Left lung (tissue), 4 donors: ENCODE measurements at regions not wholly inside any gene's neighbourhood (a gene's known extent, or its start where the extent isn't known, plus 50 kb on each side); places are given as distances from the start of the nearest gene placed in this dataset.

Source experiments
- ATAC-seq: fragments of 200-7000 bp; cut with Tn5 transposase; one replicate; pipeline ENCODE4 v1.9.1; 2020; ENCODE audit warnings: moderate library complexity
- DNase-seq, 4 donors: peaks; one replicate each; pipeline ENCODE4 v3.0.0-alpha.2; 2013 to 2020
- H3K27ac ChIP-seq, 2 donors: fragments of 200-600 bp; sonication (generic) in 1 of 2; one replicate each; pipeline versions ENCODE4 v1.5.0 to v1.8.0; 2020 to 2021
- H3K27me3 ChIP-seq, 2 donors: fragments of 200-600 bp; sonication (generic) in 1 of 2; one replicate each; pipeline versions ENCODE4 v1.5.0 to v1.8.0; 2020 to 2021
- H3K36me3 ChIP-seq, 2 donors: fragments of 200-600 bp; sonication (generic) in 1 of 2; one replicate each; pipeline versions ENCODE4 v1.5.0 to v1.8.0; 2020 to 2021
- H3K4me1 ChIP-seq, 2 donors: fragments of 200-600 bp; one replicate each; pipeline ENCODE4 v1.8.0; 2021
- H3K4me3 ChIP-seq, 2 donors: fragments of 200-600 bp; sonication (generic) in 1 of 2; one replicate each; pipeline versions ENCODE4 v1.5.0 to v1.8.0; 2020 to 2021; ENCODE audit warnings: mild to moderate bottlenecking in 1 of 2
- H3K9me3 ChIP-seq, 2 donors: fragments of 200-600 bp; sonication (generic) in 1 of 2; one replicate each; pipeline versions ENCODE4 v1.5.0 to v1.8.0; 2020 to 2021
- CTCF ChIP-seq, 2 donors: fragments of 200-600 bp; sonication (generic) in 1 of 2; IDR thresholded peaks; one replicate each; pipeline versions ENCODE4 v1.5.0 to v1.8.0; 2021; ENCODE audit warnings: antibody characterized with exemption in 2 of 2
- intact Hi-C, 2 donors: fragments of 100-400 bp; cut with DNase I; formaldehyde crosslinking; loops; one replicate each; pipeline versions ENCODE4 v1.11.2 to v1.14.2; 2022
- donor health status: DM: no; HTN: yes; CAD: no.
- donor health status: DM: no; HTN: no; CAD: no.

GRCh38 chr21:17725339-17725738, 93.8 kb downstream of the C21orf91 start:
- peak in 1 of 4 donors; percentile 22 for DNase-seq
- no peak for TF ChIP-seq CTCF (IDR thresholded peaks at IDR 0.05)
- Histone ChIP-seq H3K27ac (no peak overlapping the region), H3K4me3 (no peak overlapping the region), H3K36me3 (no peaks in the 10 kb centered on the region), H3K4me1 (peaks cover 0 to under 1% of the 10 kb centered on the region in 2 donors), H3K9me3 (no peaks in the 10 kb centered on the region), H3K27me3 (no peaks in the 10 kb centered on the region)
- peak; percentile 98 for ATAC-seq
- intact Hi-C loops, result no loop called here

- TF ChIP-seq CTCF (IDR thresholded peaks at IDR 0.05), result no peak
Measured at GRCh38 chr21:17712887-17713286, 100.2 kb upstream of the BTG3 start.

GRCh38 chr21:17711896-17712295, 99.2 kb upstream of the BTG3 start:
- no peak overlapping the region for H3K27ac ChIP-seq
- H3K4me3 ChIP-seq, result no peak overlapping the region
- H3K36me3 ChIP-seq, result no peaks in the 10 kb centered on the region
- ATAC-seq, result no peak
- peaks cover 0 to 1% of the 10 kb centered on the region in 2 donors for H3K9me3 ChIP-seq
- no peaks in the 10 kb centered on the region for H3K27me3 ChIP-seq
- intact Hi-C loops, result no loop called here
- H3K4me1 ChIP-seq, result no peaks in the 10 kb centered on the region
- no peak for DNase-seq
- no peak for TF ChIP-seq CTCF (IDR thresholded peaks at IDR 0.05)

More at GRCh38 chr21:17712887-17713286, 100.2 kb upstream of the BTG3 start:
- H3K4me3 ChIP-seq, result no peak overlapping the region
- no peaks in the 10 kb centered on the region for H3K27me3 ChIP-seq
- intact Hi-C loops, result no loop called here
- peaks cover 0 to 1% of the 10 kb centered on the region in 2 donors for H3K9me3 ChIP-seq
- no peak overlapping the region for H3K27ac ChIP-seq
- no peaks in the 10 kb centered on the region for H3K36me3 ChIP-seq
- H3K4me1 ChIP-seq, result no peaks in the 10 kb centered on the region
- ATAC-seq (no peak), DNase-seq (no peak)

GRCh38 chr21:17709266-17709611, 96.5 kb upstream of the BTG3 start:
- peaks cover 0 to 1% of the 10 kb centered on the region in 2 donors for H3K9me3 ChIP-seq
- no peak for TF ChIP-seq CTCF (IDR thresholded peaks at IDR 0.05)
- no peak overlapping the region for H3K4me3 ChIP-seq
- no peaks in the 10 kb centered on the region for H3K36me3 ChIP-seq
- no peaks in the 10 kb centered on the region for H3K4me1 ChIP-seq
- ATAC-seq (no peak), DNase-seq (no peak)
- H3K27ac ChIP-seq, result no peak overlapping the region
- no peaks in the 10 kb centered on the region for H3K27me3 ChIP-seq
- intact Hi-C loops, result no loop called here

- no peaks in the 10 kb centered on the region for H3K36me3 ChIP-seq
- no peak for DNase-seq
- intact Hi-C loops, result no loop called here
- no peak overlapping the region for H3K27ac ChIP-seq
- no peak overlapping the region for H3K4me3 ChIP-seq
- no peaks in the 10 kb centered on the region for H3K4me1 ChIP-seq
- no peaks in the 10 kb centered on the region for H3K27me3 ChIP-seq
- H3K9me3 ChIP-seq, result peaks cover 0 to 1% of the 10 kb centered on the region in 2 donors
- no peak for ATAC-seq
- TF ChIP-seq CTCF (IDR thresholded peaks at IDR 0.05), result no peak
Measured at GRCh38 chr21:17708522-17709265, 96.0 kb upstream of the BTG3 start.
